ENCODE measurements at regions not wholly inside any gene's neighbourhood (a gene's known extent, or its start where the extent isn't known, plus 50 kb on each side); places are given as distances from the start of the nearest gene placed in this dataset.

- H3K9me3 ChIP-seq, result no peaks in the 10 kb centered on the region
- no peak overlapping the region for H3K27ac ChIP-seq
- no peaks in the 10 kb centered on the region for H3K4me1 ChIP-seq
- 18 to 80% methylated on average over 1 of the region's 1 CpG for WGBS, 2 donors
- no peak for TF ChIP-seq POLR2A (IDR thresholded peaks at IDR 0.05)
- no peak for TF ChIP-seq CTCF (IDR thresholded peaks at IDR 0.05)
- no peaks in the 10 kb centered on the region for H3K27me3 ChIP-seq
- DNase-seq, result no peak
- intact Hi-C loops (cut with DNase I), result no loop called here
- H3K4me3 ChIP-seq, result no peak overlapping the region
- H3K36me3 ChIP-seq, result no peaks in the 10 kb centered on the region
Measured at GRCh38 chr5:145389047-145389446, 446.1 kb downstream of the PRELID2 start.

GRCh38 chr5:145385276-145385675 lies 449.9 kb downstream of the PRELID2 start:
- Histone ChIP-seq H3K27ac (no peak overlapping the region), H3K27me3 (no peaks in the 10 kb centered on the region), H3K4me3 (no peak overlapping the region), H3K4me1 (no peaks in the 10 kb centered on the region), H3K9me3 (no peaks in the 10 kb centered on the region), H3K36me3 (no peaks in the 10 kb centered on the region)
- DNase-seq, result no peak
- TF ChIP-seq POLR2A (IDR thresholded peaks at IDR 0.05) (no peak), CTCF (IDR thresholded peaks at IDR 0.05) (no peak)
- WGBS, 2 donors, result 89 to 100% methylated on average over 2 of the region's 2 CpGs
- intact Hi-C loops (cut with DNase I), result no loop called here

GRCh38 chr5:145378226-145378625 lies 456.9 kb downstream of the PRELID2 start:
- Histone ChIP-seq H3K4me1 (no peaks in the 10 kb centered on the region), H3K9me3 (peaks cover 0 to 41% (median 24%) of the 10 kb centered on the region in 3 donors), H3K4me3 (no peak overlapping the region), H3K36me3 (no peaks in the 10 kb centered on the region), H3K27ac (no peak overlapping the region), H3K27me3 (no peaks in the 10 kb centered on the region)
- DNase-seq, result no peak
- 45 to 91% methylated on average over 1 of the region's 1 CpG for WGBS, 2 donors
- TF ChIP-seq POLR2A (IDR thresholded peaks at IDR 0.05), result no peak
- no peak for TF ChIP-seq CTCF (IDR thresholded peaks at IDR 0.05)
- intact Hi-C loops (cut with DNase I), result no loop called here

- WGBS, 2 donors, result 40% methylated on average over 1 of the region's 2 CpGs
- no peak overlapping the region for H3K4me3 ChIP-seq
- H3K9me3 ChIP-seq, result peaks cover 0 to 41% (median 24%) of the 10 kb centered on the region in 3 donors
- no peaks in the 10 kb centered on the region for H3K4me1 ChIP-seq
- H3K27ac ChIP-seq, result no peak overlapping the region
- no peak for DNase-seq
- no peak for TF ChIP-seq CTCF (IDR thresholded peaks at IDR 0.05)
- no peak for TF ChIP-seq POLR2A (IDR thresholded peaks at IDR 0.05)
- intact Hi-C loops (cut with DNase I), result no loop called here
- H3K27me3 ChIP-seq, result no peaks in the 10 kb centered on the region
- no peaks in the 10 kb centered on the region for H3K36me3 ChIP-seq
Measured at GRCh38 chr5:145375521-145375920, 459.6 kb downstream of the PRELID2 start.

GRCh38 chr5:145365464-145365863 lies 469.7 kb downstream of the PRELID2 start:
- no peaks in the 10 kb centered on the region for H3K4me1 ChIP-seq
- intact Hi-C loops (cut with DNase I), result no loop called here
- DNase-seq, result no peak
- 60 to 72% methylated on average over 3 of the region's 3 CpGs for WGBS, 2 donors
- TF ChIP-seq POLR2A (IDR thresholded peaks at IDR 0.05) (no peak), CTCF (IDR thresholded peaks at IDR 0.05) (no peak)
- no peaks in the 10 kb centered on the region for H3K36me3 ChIP-seq
- H3K27me3 ChIP-seq, result no peaks in the 10 kb centered on the region
- H3K9me3 ChIP-seq, result peaks cover 0 to 4% (median 0%) of the 10 kb centered on the region in 3 donors
- no peak overlapping the region for H3K4me3 ChIP-seq
- no peak overlapping the region for H3K27ac ChIP-seq

Data from esophagus squamous epithelium (tissue), 5 donors.